IMR-90 (cell line): ENCODE measurements at regions not wholly inside any gene's neighbourhood (a gene's known extent, or its start where the extent isn't known, plus 50 kb on each side); places are given as distances from the start of the nearest gene placed in this dataset.

Experiments
- ATAC-seq: fragments of 200-7000 bp; cut with Tn5 transposase; 2 replicates; pipeline ENCODE4 v1.9.1; 2020; ENCODE audit warnings: low read depth, mild to moderate bottlenecking, moderate library complexity
- BruUV-seq: library from RNA; stranded (reverse); fragments of 400-500 nt; replicated peaks from 2 replicates; lab custom pipeline; 2021; lab: Mats Ljungman, UMichigan
- CTCF ChIA-PET: fragments of 300-600 bp; formaldehyde crosslinking; extraction: SDS; loops from one replicate; lab custom pipeline; 2021; ENCODE audit warnings: antibody characterized with exemption; lab: Yijun Ruan, JAX
- POLR2A ChIA-PET: fragments of 300-600 bp; sonication (Branson Sonifier 250); formaldehyde crosslinking; loops from one replicate; lab custom pipeline; 2022; ENCODE audit warnings: antibody characterized with exemption; ENCODE audit not compliant: unreplicated experiment; lab: Charles Lee
- DNase-seq: peaks from one replicate; pipeline ENCODE4 v3.0.0; 2013
- H2AFZ ChIP-seq: replicated peaks from 2 replicates; pipeline ENCODE3; 2013; ENCODE audit warnings: low read length, mild to moderate bottlenecking; ENCODE audit not compliant: poor library complexity
- H2AK5ac ChIP-seq: 2 replicates; pipeline ENCODE4 v1.6.1; 2013; ENCODE audit warnings: low read depth, low read length, inconsistent platforms
- H2AK9ac ChIP-seq: replicated peaks from 2 replicates; pipeline ENCODE3; 2013; ENCODE audit warnings: mild to moderate bottlenecking, low read depth, low read length, moderate library complexity; ENCODE audit not compliant: poor library complexity
- H2BK120ac ChIP-seq: 2 replicates; pipeline ENCODE4 v1.6.1; 2013; ENCODE audit warnings: low read depth, low read length, inconsistent platforms
- H2BK15ac ChIP-seq: 3 replicates; pipeline ENCODE4 v1.6.1; 2013; ENCODE audit warnings: low read depth, low read length, inconsistent platforms
- H2BK20ac ChIP-seq: 2 replicates; pipeline ENCODE4 v1.6.1; 2013; ENCODE audit warnings: low read depth, mild to moderate bottlenecking, inconsistent platforms, low read length, moderate library complexity
- H2BK5ac ChIP-seq: 2 replicates; pipeline ENCODE4 v1.6.1; 2013; ENCODE audit warnings: mild to moderate bottlenecking, low read depth, low read length, inconsistent platforms; ENCODE audit not compliant: poor library complexity, severe bottlenecking
- H3K14ac ChIP-seq: replicated peaks from 2 replicates; pipeline ENCODE4 v1.6.1; 2013; ENCODE audit warnings: low read depth, low read length, inconsistent platforms
- H3K18ac ChIP-seq: 2 replicates; pipeline ENCODE4 v1.6.1; 2013; ENCODE audit warnings: low read depth, low read length, control low read depth
- H3K23ac ChIP-seq: 2 replicates; pipeline ENCODE4 v1.6.1; 2013; ENCODE audit warnings: low read depth, low read length, inconsistent platforms
- H3K27ac ChIP-seq: 2 replicates; pipeline ENCODE4 v1.5.1; 2013; ENCODE audit warnings: mild to moderate bottlenecking, control low read depth, low read length; ENCODE audit not compliant: insufficient read depth
- H3K27me3 ChIP-seq: 2 replicates; pipeline ENCODE4 v1.6.1; 2013; ENCODE audit warnings: low read length; ENCODE audit not compliant: control insufficient read depth, insufficient read depth
- H3K36me3 ChIP-seq: 2 replicates; pipeline ENCODE4 v1.6.1; 2013; ENCODE audit warnings: low read length, mixed read lengths; ENCODE audit not compliant: control insufficient read depth, insufficient read depth
- H3K4ac ChIP-seq: 2 replicates; pipeline ENCODE4 v1.6.1; 2013; ENCODE audit warnings: low read depth, low read length, inconsistent platforms
- H3K4me1 ChIP-seq: 2 replicates; pipeline ENCODE4 v1.6.1; 2013; ENCODE audit warnings: low read length, mixed read lengths; ENCODE audit not compliant: control insufficient read depth, insufficient read depth
- H3K4me2 ChIP-seq: 2 replicates; pipeline ENCODE4 v1.6.1; 2013; ENCODE audit warnings: low read depth, mild to moderate bottlenecking, control low read depth, low read length, moderate library complexity
- H3K4me3 ChIP-seq: 2 replicates; pipeline ENCODE4 v1.5.1; 2013; ENCODE audit warnings: low read depth, mild to moderate bottlenecking, control low read depth, low read length, moderate library complexity; ENCODE audit not compliant: insufficient read depth
- H3K56ac ChIP-seq: 2 replicates; pipeline ENCODE4 v1.6.1; 2013; ENCODE audit warnings: low read length, inconsistent platforms; ENCODE audit not compliant: insufficient read depth; ENCODE audit errors: extremely low read depth
- H3K79me1 ChIP-seq, 2 experiments: 2 replicates each; pipeline ENCODE4 v1.6.1; 2013; ENCODE audit warnings: low read length in 2 of 2, inconsistent platforms in 1 of 2, low read depth in 1 of 2
- H3K9ac ChIP-seq: 2 replicates; pipeline ENCODE4 v1.6.1; 2013; ENCODE audit warnings: low read depth, low read length, control low read depth
- H3K9me1 ChIP-seq: 2 replicates; pipeline ENCODE4 v1.6.1; 2013; ENCODE audit warnings: low read length, inconsistent platforms; ENCODE audit not compliant: insufficient read depth
- H3K9me3 ChIP-seq: 2 replicates; pipeline ENCODE4 v1.6.1; 2013; ENCODE audit warnings: low read length; ENCODE audit not compliant: control insufficient read depth, insufficient read depth
- H4K20me1 ChIP-seq: 2 replicates; pipeline ENCODE4 v1.6.1; 2013; ENCODE audit warnings: low read length, inconsistent platforms; ENCODE audit not compliant: insufficient read depth
- H4K5ac ChIP-seq: 2 replicates; pipeline ENCODE4 v1.6.1; 2013; ENCODE audit warnings: mild to moderate bottlenecking, low read depth, low read length, control low read depth
- H4K8ac ChIP-seq, 2 experiments: 2 replicates each; pipeline ENCODE4 v1.6.1; 2013; ENCODE audit warnings: low read depth in 2 of 2, low read length in 2 of 2, control low read depth in 1 of 2, inconsistent platforms in 1 of 2
- H4K91ac ChIP-seq: 2 replicates; pipeline ENCODE4 v1.6.1; 2013; ENCODE audit warnings: low read depth, low read length, inconsistent platforms; ENCODE audit not compliant: insufficient read depth
- BHLHE40 ChIP-seq: fragments of 150-350 bp; IDR thresholded peaks from 2 replicates; pipeline ENCODE4 v1.6.1; 2016; ENCODE audit warnings: mild to moderate bottlenecking, low read depth, low read length
- CEBPB ChIP-seq: IDR thresholded peaks from 2 replicates; pipeline ENCODE4 v1.6.1; 2012; ENCODE audit warnings: low read depth, low read length, improper control_type of control experiment
- CHD1 ChIP-seq: IDR thresholded peaks from 2 replicates; pipeline ENCODE4 v1.6.1; 2012; ENCODE audit warnings: low read depth, low read length, improper control_type of control experiment
- CTCF ChIP-seq: conservative IDR thresholded peaks from 2 replicates; pipeline ENCODE4 v1.5.1; 2012; ENCODE audit warnings: mild to moderate bottlenecking, low read depth, low read length, improper control_type of control experiment
- ELK1 ChIP-seq: fragments of 150-350 bp; IDR thresholded peaks from 2 replicates; pipeline ENCODE4 v1.6.1; 2016; ENCODE audit warnings: low read depth, mild to moderate bottlenecking, low read length, moderate library complexity, borderline replicate concordance
- FOS ChIP-seq: fragments of 150-350 bp; IDR thresholded peaks from 2 replicates; pipeline ENCODE4 v1.6.1; 2016; ENCODE audit warnings: low read depth, low read length
- MAFK ChIP-seq: IDR thresholded peaks from 2 replicates; pipeline ENCODE4 v1.6.1; 2012; ENCODE audit warnings: low read depth, low read length, improper control_type of control experiment
- MAZ ChIP-seq: IDR thresholded peaks from 2 replicates; pipeline ENCODE4 v1.6.1; 2012; ENCODE audit warnings: low read depth, mild to moderate bottlenecking, low read length, improper control_type of control experiment, moderate library complexity, borderline replicate concordance
- MXI1 ChIP-seq: IDR thresholded peaks from 2 replicates; pipeline ENCODE4 v1.6.1; 2012; ENCODE audit warnings: low read depth, mild to moderate bottlenecking, low read length, moderate library complexity, borderline replicate concordance
- NFE2L2 ChIP-seq: fragments of 150-350 bp; IDR thresholded peaks from 2 replicates; pipeline ENCODE4 v1.6.1; 2016; ENCODE audit warnings: low read depth, mild to moderate bottlenecking, low read length
- POLR2A ChIP-seq: IDR thresholded peaks from 2 replicates; pipeline ENCODE4 v1.6.1; 2012; ENCODE audit warnings: mild to moderate bottlenecking, low read depth, low read length
- RAD21 ChIP-seq: IDR thresholded peaks from 2 replicates; pipeline ENCODE4 v1.6.1; 2012; ENCODE audit warnings: low read length, improper control_type of control experiment
- RCOR1 ChIP-seq: IDR thresholded peaks from 2 replicates; pipeline ENCODE4 v1.6.1; 2012; ENCODE audit warnings: mild to moderate bottlenecking, low read length, improper control_type of control experiment; ENCODE audit not compliant: insufficient replicate concordance
- RFX5 ChIP-seq: IDR thresholded peaks from 2 replicates; pipeline ENCODE4 v1.8.0; 2012; ENCODE audit warnings: low read depth, mild to moderate bottlenecking, low read length, moderate library complexity
- SMC3 ChIP-seq: fragments of 150-350 bp; IDR thresholded peaks from 2 replicates; pipeline ENCODE4 v1.6.1; 2016; ENCODE audit warnings: low read depth, mild to moderate bottlenecking, antibody characterized with exemption, low read length, moderate library complexity
- WGBS, 2 experiments: methylation state at CpG; one replicate each; pipeline versions ENCODE4 v1.1.5 to v1.1.7; 2013; ENCODE audit warnings: missing lambda C conversion rate in 2 of 2; ENCODE audit not compliant: insufficient read length in 1 of 2; ENCODE audit errors: extremely low coverage in 2 of 2; 5-methylcytosine and 5-hydroxymethylcytosine counted together
- dilution Hi-C: fragments of 300-500 bp; cut with HindIII; formaldehyde crosslinking; loops from one replicate; pipeline ENCODE4 v1.14.3; 2018; ENCODE audit warnings: low sequenced_read_pairs; ENCODE audit not compliant: unreplicated experiment
- in situ Hi-C: fragments of 300-500 bp; cut with MboI; formaldehyde crosslinking; loops from 3 replicates; pipeline ENCODE4 v1.14.3; 2019; ENCODE audit warnings: low sequenced_read_pairs, inconsistent platforms, mixed read lengths
- intact Hi-C: fragments of 100-400 bp; cut with micrococcal nuclease; formaldehyde crosslinking; loops from 2 replicates; pipeline ENCODE4 v1.10.0; 2022
- TF ChIP-seq, protein P1 (sequence below): fragments of 150-350 bp; IDR thresholded peaks from 2 replicates; pipeline ENCODE4 v1.6.1; 2017; ENCODE audit warnings: mild to moderate bottlenecking, antibody characterized with exemption, low read length, low read depth

GRCh38 chr15:62428259-62428658 is 263.2 kb upstream of the C2CD4B start:
- TF ChIP-seq CEBPB, result no peak
- no peak for TF ChIP-seq POLR2A
- TF ChIP-seq NFE2L2, result no peak
- TF ChIP-seq RFX5, result no peak
- TF ChIP-seq CHD1, result no peak
- no peak for TF ChIP-seq SMC3
- no peak for TF ChIP-seq MAZ
- no peak for TF ChIP-seq BHLHE40
- no peak for TF ChIP-seq CTCF
- TF ChIP-seq RCOR1, result no peak
- TF ChIP-seq, protein P1, sequence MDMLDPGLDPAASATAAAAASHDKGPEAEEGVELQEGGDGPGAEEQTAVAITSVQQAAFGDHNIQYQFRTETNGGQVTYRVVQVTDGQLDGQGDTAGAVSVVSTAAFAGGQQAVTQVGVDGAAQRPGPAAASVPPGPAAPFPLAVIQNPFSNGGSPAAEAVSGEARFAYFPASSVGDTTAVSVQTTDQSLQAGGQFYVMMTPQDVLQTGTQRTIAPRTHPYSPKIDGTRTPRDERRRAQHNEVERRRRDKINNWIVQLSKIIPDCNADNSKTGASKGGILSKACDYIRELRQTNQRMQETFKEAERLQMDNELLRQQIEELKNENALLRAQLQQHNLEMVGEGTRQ, result no peak
- no peak for TF ChIP-seq ELK1
- TF ChIP-seq RAD21, result no peak
- no peak for TF ChIP-seq MXI1
- TF ChIP-seq MAFK, result no peak
- no peak for TF ChIP-seq FOS
- no peak overlapping the region for H3K23ac ChIP-seq
- H2BK5ac ChIP-seq, result no peak overlapping the region
- H4K5ac ChIP-seq, result no peak overlapping the region
- no peak overlapping the region for H3K4ac ChIP-seq
- no peaks in the 10 kb centered on the region for H3K36me3 ChIP-seq
- H3K27ac ChIP-seq, result no peak overlapping the region
- no peak overlapping the region for H2AK5ac ChIP-seq
- H3K14ac ChIP-seq, result no peak overlapping the region
- ChIA-PET POLR2A (interaction anchor here (0.6 kb wide), 1 partner anchor 34 kb away, joined by 4 read pairs; no protein-coding TSS in a partner anchor), CTCF (no interaction called here)
- ATAC-seq (no peak), DNase-seq (no peak)
- no peak overlapping the region for H3K4me3 ChIP-seq
- H3K27me3 ChIP-seq, result no peaks in the 10 kb centered on the region
- peaks cover 8 to 25% of the 10 kb centered on the region in 2 experiments for H3K79me1 ChIP-seq
- no peak overlapping the region for H4K91ac ChIP-seq
- intact Hi-C loops, result no loop called here
- 100% methylated on average over 1 of the region's 8 CpGs; no CpG with 5 or more reads in 1 of the 2 experiments for WGBS, 2 experiments
- no peak overlapping the region for H3K56ac ChIP-seq
- H3K9me1 ChIP-seq, result peaks cover 5% of the 10 kb centered on the region; the same call in 1 of the 2 replicates
- H3K4me1 ChIP-seq, result peaks cover 13% of the 10 kb centered on the region; the same call in 1 of the 2 replicates
- H2AK9ac ChIP-seq, result no peak overlapping the region
- no peak overlapping the region for H3K9ac ChIP-seq
- no peak overlapping the region for H3K4me2 ChIP-seq
- BruUV-seq, result no TSS peak
- no peak overlapping the region for H2BK20ac ChIP-seq
- H4K8ac ChIP-seq, result no peak overlapping the region
- H2AFZ ChIP-seq, result no peak overlapping the region
- peaks cover 5% of the 10 kb centered on the region; the same call in 1 of the 2 replicates for H4K20me1 ChIP-seq
- H3K9me3 ChIP-seq, result no peaks in the 10 kb centered on the region
- dilution Hi-C loops, result no loop called here
- in situ Hi-C loops, result no loop called here
- no peak overlapping the region for H2BK120ac ChIP-seq
- no peak overlapping the region for H3K18ac ChIP-seq
- no peak overlapping the region for H2BK15ac ChIP-seq
